K562 (cell line): ENCODE measurements at regions not wholly inside any gene's neighbourhood (a gene's known extent, or its start where the extent isn't known, plus 50 kb on each side); places are given as distances from the start of the nearest gene placed in this dataset.

Experiments
- ATAC-seq: fragments of 200-7000 bp; cut with Tn5 transposase; 3 replicates; pipeline ENCODE4 v1.9.1; 2020; ENCODE audit warnings: moderate library complexity
- BruUV-seq: library from RNA; stranded (reverse); fragments of 400-500 nt; replicated peaks from 2 replicates; lab custom pipeline; 2021; lab: Mats Ljungman, UMichigan
- CTCF ChIA-PET: fragments of 300-600 bp; formaldehyde crosslinking; extraction: SDS; loops from one replicate; lab custom pipeline; 2021; ENCODE audit warnings: low intra/inter-chr PET ratio; lab: Yijun Ruan, JAX
- POLR2A ChIA-PET: fragments of 300-600, 350-650 bp; sonication (Branson Sonifier 250); formaldehyde crosslinking; extraction: SDS; loops from one replicate; lab custom pipeline; 2021; ENCODE audit warnings: antibody characterized with exemption, inconsistent platforms; lab: Yijun Ruan, JAX
- DNase-seq, 4 experiments: peaks; one replicate each; pipeline versions ENCODE4 v3.0.0 to v3.0.0-alpha.2; 2011 to 2018; ENCODE audit warnings: low spot score in 3 of 4, mixed read lengths in 3 of 4; ENCODE audit errors: extremely low read depth in 1 of 4
- FAIRE-seq: peaks from 2 replicates; lab custom pipeline; 2011; peaks lifted over from hg19 to GRCh38; lab: Jason Lieb, UNC
- H2AFZ ChIP-seq: 2 replicates; pipeline ENCODE4 v1.6.0; 2011; ENCODE audit warnings: low read depth, low read length, control low read depth, inconsistent platforms
- H3K27ac ChIP-seq: fragments of 200-600 bp; 3 replicates; pipeline ENCODE4 v1.8.0; 2011; ENCODE audit warnings: low read depth, mild to moderate bottlenecking, control low read depth, inconsistent platforms, low read length, moderate library complexity, mixed read lengths; ENCODE audit errors: extremely low read depth
- H3K27me3 ChIP-seq, 2 experiments: fragments of 300-600 bp in 1 of 2; 2 replicates in 1 of 2; 3 replicates in 1 of 2; pipeline versions ENCODE4 v1.6.0 to v1.8.0; 2011; ENCODE audit warnings: inconsistent platforms in 2 of 2, low read length in 2 of 2, mild to moderate bottlenecking in 1 of 2, mixed read lengths in 1 of 2, moderate library complexity in 1 of 2; ENCODE audit not compliant: control insufficient read depth in 2 of 2, insufficient read depth in 2 of 2
- H3K36me3 ChIP-seq: fragments of 300-600 bp; 3 replicates; pipeline ENCODE4 v1.8.0; 2011; ENCODE audit warnings: mild to moderate bottlenecking, low read length, inconsistent platforms; ENCODE audit not compliant: control insufficient read depth, insufficient read depth
- H3K4me1 ChIP-seq, 2 experiments: fragments of 200-600 bp in 1 of 2; replicated peaks in 1 of 2; 2 replicates in 1 of 2; 3 replicates in 1 of 2; pipeline versions ENCODE4 v1.5.1 to v1.8.0; 2011; ENCODE audit warnings: inconsistent platforms in 2 of 2, low read length in 2 of 2, mild to moderate bottlenecking in 1 of 2, mixed read lengths in 1 of 2, moderate library complexity in 1 of 2; ENCODE audit not compliant: control insufficient read depth in 2 of 2, insufficient read depth in 2 of 2
- H3K4me2 ChIP-seq: 2 replicates; pipeline ENCODE4 v1.6.1; 2011; ENCODE audit warnings: low read length, control low read depth, inconsistent platforms, mixed read lengths; ENCODE audit not compliant: insufficient read depth
- H3K4me3 ChIP-seq: fragments of 200-600 bp; sonication (generic), shearing (Covaris generic); 2 replicates; pipeline ENCODE4 v1.5.1; 2016; ENCODE audit warnings: control low read depth, inconsistent platforms
- H3K79me2 ChIP-seq: fragments of 200-600 bp; 3 replicates; pipeline ENCODE4 v1.8.0; 2011; ENCODE audit warnings: low read length, inconsistent platforms; ENCODE audit not compliant: control insufficient read depth, insufficient read depth
- H3K9ac ChIP-seq, 2 experiments: 2 replicates each; pipeline versions ENCODE4 v1.6.0 to v1.6.1; 2011; ENCODE audit warnings: low read depth in 2 of 2, low read length in 2 of 2, control low read depth in 1 of 2, inconsistent platforms in 1 of 2, mild to moderate bottlenecking in 1 of 2, mixed read lengths in 1 of 2; ENCODE audit not compliant: insufficient read depth in 1 of 2
- H3K9me1 ChIP-seq: one replicate; pipeline ENCODE4 v1.6.0; 2011; ENCODE audit warnings: inconsistent platforms, mild to moderate bottlenecking, low read length, moderate library complexity; ENCODE audit not compliant: control insufficient read depth, insufficient read depth
- H3K9me3 ChIP-seq: replicated peaks from 2 replicates; pipeline ENCODE4 v1.5.1; 2011; ENCODE audit warnings: low read depth, low read length, inconsistent platforms; ENCODE audit not compliant: control insufficient read depth, insufficient read depth
- H4K20me1 ChIP-seq: replicated peaks from 2 replicates; pipeline ENCODE4 v1.6.1; 2011; ENCODE audit warnings: low read length, inconsistent platforms, mixed read lengths; ENCODE audit not compliant: control insufficient read depth, insufficient read depth
- FOXK2 ChIP-seq, 2 experiments: fragments of 450-650 bp; IDR thresholded peaks in 1 of 2; conservative IDR thresholded peaks in 1 of 2; 2 replicates each; pipeline ENCODE4 v1.6.1; 2016; ENCODE audit warnings: low read depth in 2 of 2, mild to moderate bottlenecking in 1 of 2
- HDGF ChIP-seq: fragments of 450-650 bp; IDR thresholded peaks from 2 replicates; pipeline ENCODE4 v1.6.1; 2016
- MCM5 ChIP-seq: fragments of 450-650 bp; IDR thresholded peaks from 2 replicates; pipeline ENCODE4 v1.6.1; 2016; ENCODE audit warnings: low read depth
- RB1 ChIP-seq: fragments of 450-650 bp; IDR thresholded peaks from 2 replicates; pipeline ENCODE4 v1.6.1; 2017; ENCODE audit warnings: low read depth, mild to moderate bottlenecking
- SLC30A9 ChIP-seq: fragments of 250-450 bp; sonication (Bioruptor Pico); IDR thresholded peaks from 2 replicates; pipeline ENCODE4 v1.8.0; 2022; ENCODE audit warnings: mild to moderate bottlenecking, moderate library complexity
- XRCC3 ChIP-seq: fragments of 450-650 bp; IDR thresholded peaks from 2 replicates; pipeline ENCODE4 v1.6.1; 2017; ENCODE audit warnings: mild to moderate bottlenecking, moderate library complexity
- XRCC5 ChIP-seq: fragments of 200-400 bp; formaldehyde crosslinking; IDR thresholded peaks from 2 replicates; pipeline ENCODE4 v1.6.1; 2017; ENCODE audit warnings: low read depth, mild to moderate bottlenecking, low read length
- ZNF316 ChIP-seq: fragments of 450-650 bp; IDR thresholded peaks from 2 replicates; pipeline ENCODE4 v1.6.1; 2016
- ZNF609 ChIP-seq: sonication (generic); formaldehyde crosslinking; IDR thresholded peaks from 2 replicates; pipeline ENCODE4 v1.8.1; 2023; ENCODE audit warnings: missing genetic modification reagents, mild to moderate bottlenecking, borderline replicate concordance
- ZNF75A ChIP-seq: fragments of 450-650 bp; formaldehyde crosslinking; IDR thresholded peaks from 2 replicates; pipeline ENCODE4 v1.4.0; 2020; ENCODE audit warnings: mild to moderate bottlenecking
- WGBS: fragments of 100-300 bp; shearing (Covaris generic); methylation state at CpG from one replicate; pipeline ENCODE4 v1.1.6; 2016; ENCODE audit warnings: low coverage, mixed read lengths; ENCODE audit not compliant: insufficient coverage; ENCODE audit errors: missing lambda C conversion rate; 5-methylcytosine and 5-hydroxymethylcytosine counted together
- in situ Hi-C: fragments of 300-500 bp; cut with MboI; formaldehyde crosslinking; loops from 4 replicates; pipeline ENCODE4 v1.15.0; 2018; ENCODE audit warnings: inconsistent platforms, mixed read lengths
- intact Hi-C: fragments of 100-400 bp; cut with micrococcal nuclease; formaldehyde crosslinking; loops from 2 replicates; pipeline ENCODE4 v1.14.2; 2022
- TF ChIP-seq, protein P1 (sequence below): fragments of 250-450 bp; sonication (Bioruptor Pico); IDR thresholded peaks from 2 replicates; pipeline ENCODE4 v1.5.0; 2020; ENCODE audit warnings: mild to moderate bottlenecking, borderline replicate concordance
- TF ChIP-seq, protein P2 (sequence below): sonication (generic); formaldehyde crosslinking; IDR thresholded peaks from 2 replicates; pipeline ENCODE4 v1.8.0; 2023; ENCODE audit warnings: mild to moderate bottlenecking, missing genetic modification reagents

- no peak for TF ChIP-seq XRCC3
- TF ChIP-seq ZNF75A (CRISPR knock-in tag): no peak
Observed at GRCh38 chr6:165963750-165964149, 203.9 kb downstream of the TBXT start (continued).

DNA sequence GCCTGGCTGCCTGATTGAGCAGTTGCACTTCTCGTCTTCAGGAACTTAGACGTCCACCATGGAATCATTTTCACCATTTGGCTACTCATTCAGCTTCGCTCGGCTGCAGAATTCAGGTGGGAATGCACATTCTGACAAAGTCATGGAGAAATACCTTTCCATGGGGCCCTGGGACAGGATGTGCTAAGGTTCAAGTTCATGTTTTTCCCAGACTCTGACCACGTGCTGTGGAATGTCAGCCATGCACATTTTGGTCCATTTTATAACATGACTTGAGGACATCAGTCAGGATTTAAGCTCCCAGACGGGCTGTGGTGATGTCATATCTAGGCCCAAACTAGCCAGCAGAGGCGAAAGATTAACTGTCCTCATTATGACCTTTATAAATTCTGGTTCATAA, 205.3 kb downstream of the TBXT start:
- ATAC-seq (no peak), DNase-seq (no peak), FAIRE-seq (no peak)
- BruUV-seq: no TSS peak
- H3K79me2 ChIP-seq: no peaks in the 10 kb centered on the region
- H3K9me1 ChIP-seq: no peaks in the 10 kb centered on the region
- ChIA-PET POLR2A (interaction anchor here (0.7 kb wide), 1 partner anchor 82 kb away, joined by 3 read pairs; no protein-coding TSS in a partner anchor), CTCF (no interaction called here)
- H3K36me3 ChIP-seq: no peaks in the 10 kb centered on the region
- WGBS: 1% methylated on average over 7 of the region's 7 CpGs
- in situ Hi-C loops (no loop called here), intact Hi-C loops (no loop called here)
- H3K27me3 ChIP-seq: peaks cover 0 to 14% of the 10 kb centered on the region in 2 experiments; a peak in 3 of 5 replicates
- H3K4me1 ChIP-seq: no peaks in the 10 kb centered on the region
- no peaks in the 10 kb centered on the region for H4K20me1 ChIP-seq
- H3K27ac ChIP-seq: no peak overlapping the region
- no peak overlapping the region for H2AFZ ChIP-seq
- H3K9me3 ChIP-seq: no peaks in the 10 kb centered on the region
- H3K4me3 ChIP-seq: no peak overlapping the region
- no peak overlapping the region for H3K9ac ChIP-seq
- H3K4me2 ChIP-seq: no peak overlapping the region
- TF ChIP-seq RB1 (no peak), ZNF316 (no peak), FOXK2 (conservative IDR thresholded peaks at IDR 0.05 in 1 of 2, IDR thresholded peaks at IDR 0.05 in 1 of 2; ENCODE audit: low read depth in 2 of 2) (no peak), HDGF (no peak), SLC30A9 (CRISPR knock-in tag) (no peak), MCM5 (no peak), ZNF609 (CRISPR knock-in tag) (no peak), XRCC5 (no peak)
- TF ChIP-seq, protein P1, sequence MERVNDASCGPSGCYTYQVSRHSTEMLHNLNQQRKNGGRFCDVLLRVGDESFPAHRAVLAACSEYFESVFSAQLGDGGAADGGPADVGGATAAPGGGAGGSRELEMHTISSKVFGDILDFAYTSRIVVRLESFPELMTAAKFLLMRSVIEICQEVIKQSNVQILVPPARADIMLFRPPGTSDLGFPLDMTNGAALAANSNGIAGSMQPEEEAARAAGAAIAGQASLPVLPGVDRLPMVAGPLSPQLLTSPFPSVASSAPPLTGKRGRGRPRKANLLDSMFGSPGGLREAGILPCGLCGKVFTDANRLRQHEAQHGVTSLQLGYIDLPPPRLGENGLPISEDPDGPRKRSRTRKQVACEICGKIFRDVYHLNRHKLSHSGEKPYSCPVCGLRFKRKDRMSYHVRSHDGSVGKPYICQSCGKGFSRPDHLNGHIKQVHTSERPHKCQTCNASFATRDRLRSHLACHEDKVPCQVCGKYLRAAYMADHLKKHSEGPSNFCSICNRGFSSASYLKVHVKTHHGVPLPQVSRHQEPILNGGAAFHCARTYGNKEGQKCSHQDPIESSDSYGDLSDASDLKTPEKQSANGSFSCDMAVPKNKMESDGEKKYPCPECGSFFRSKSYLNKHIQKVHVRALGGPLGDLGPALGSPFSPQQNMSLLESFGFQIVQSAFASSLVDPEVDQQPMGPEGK (CRISPR knock-in tag): no peak
- TF ChIP-seq, protein P2, sequence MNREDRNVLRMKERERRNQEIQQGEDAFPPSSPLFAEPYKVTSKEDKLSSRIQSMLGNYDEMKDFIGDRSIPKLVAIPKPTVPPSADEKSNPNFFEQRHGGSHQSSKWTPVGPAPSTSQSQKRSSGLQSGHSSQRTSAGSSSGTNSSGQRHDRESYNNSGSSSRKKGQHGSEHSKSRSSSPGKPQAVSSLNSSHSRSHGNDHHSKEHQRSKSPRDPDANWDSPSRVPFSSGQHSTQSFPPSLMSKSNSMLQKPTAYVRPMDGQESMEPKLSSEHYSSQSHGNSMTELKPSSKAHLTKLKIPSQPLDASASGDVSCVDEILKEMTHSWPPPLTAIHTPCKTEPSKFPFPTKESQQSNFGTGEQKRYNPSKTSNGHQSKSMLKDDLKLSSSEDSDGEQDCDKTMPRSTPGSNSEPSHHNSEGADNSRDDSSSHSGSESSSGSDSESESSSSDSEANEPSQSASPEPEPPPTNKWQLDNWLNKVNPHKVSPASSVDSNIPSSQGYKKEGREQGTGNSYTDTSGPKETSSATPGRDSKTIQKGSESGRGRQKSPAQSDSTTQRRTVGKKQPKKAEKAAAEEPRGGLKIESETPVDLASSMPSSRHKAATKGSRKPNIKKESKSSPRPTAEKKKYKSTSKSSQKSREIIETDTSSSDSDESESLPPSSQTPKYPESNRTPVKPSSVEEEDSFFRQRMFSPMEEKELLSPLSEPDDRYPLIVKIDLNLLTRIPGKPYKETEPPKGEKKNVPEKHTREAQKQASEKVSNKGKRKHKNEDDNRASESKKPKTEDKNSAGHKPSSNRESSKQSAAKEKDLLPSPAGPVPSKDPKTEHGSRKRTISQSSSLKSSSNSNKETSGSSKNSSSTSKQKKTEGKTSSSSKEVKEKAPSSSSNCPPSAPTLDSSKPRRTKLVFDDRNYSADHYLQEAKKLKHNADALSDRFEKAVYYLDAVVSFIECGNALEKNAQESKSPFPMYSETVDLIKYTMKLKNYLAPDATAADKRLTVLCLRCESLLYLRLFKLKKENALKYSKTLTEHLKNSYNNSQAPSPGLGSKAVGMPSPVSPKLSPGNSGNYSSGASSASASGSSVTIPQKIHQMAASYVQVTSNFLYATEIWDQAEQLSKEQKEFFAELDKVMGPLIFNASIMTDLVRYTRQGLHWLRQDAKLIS (CRISPR knock-in tag): no peak
